ENCODE measurements at regions not wholly inside any gene's neighbourhood (a gene's known extent, or its start where the extent isn't known, plus 50 kb on each side); places are given as distances from the start of the nearest gene placed in this dataset.

GRCh38 chr7:12827219-12827821 is 139.9 kb downstream of the ARL4A start:
- no peak for DNase-seq (ENCODE audit: insufficient read length, low spot score, missing footprints)
- no peak for TF ChIP-seq CTCF (IDR thresholded peaks at IDR 0.05; ENCODE audit: extremely low read depth, low read depth, low read length)
- Histone ChIP-seq H3K79me2 (ENCODE audit: insufficient read depth, low read length) (no peaks in the 10 kb centered on the region), H3K9me3 (ENCODE audit: low read depth, low read length) (no peaks in the 10 kb centered on the region), H3K27ac (ENCODE audit: low read depth, low read length) (no peak overlapping the region), H3K4me1 (ENCODE audit: insufficient read depth, low read length) (peaks cover 5% of the 10 kb centered on the region), H3K27me3 (ENCODE audit: insufficient read depth, low read length) (no peaks in the 10 kb centered on the region), H3K4me3 (ENCODE audit: insufficient read depth, low read length) (no peak overlapping the region), H4K20me1 (ENCODE audit: insufficient read depth, low read length) (no peaks in the 10 kb centered on the region), H3K36me3 (ENCODE audit: insufficient read depth, low read length) (no peaks in the 10 kb centered on the region), H2AFZ (ENCODE audit: low read length) (no peak overlapping the region), H3K4me2 (ENCODE audit: insufficient read depth, low read length) (no peak overlapping the region)

DNA sequence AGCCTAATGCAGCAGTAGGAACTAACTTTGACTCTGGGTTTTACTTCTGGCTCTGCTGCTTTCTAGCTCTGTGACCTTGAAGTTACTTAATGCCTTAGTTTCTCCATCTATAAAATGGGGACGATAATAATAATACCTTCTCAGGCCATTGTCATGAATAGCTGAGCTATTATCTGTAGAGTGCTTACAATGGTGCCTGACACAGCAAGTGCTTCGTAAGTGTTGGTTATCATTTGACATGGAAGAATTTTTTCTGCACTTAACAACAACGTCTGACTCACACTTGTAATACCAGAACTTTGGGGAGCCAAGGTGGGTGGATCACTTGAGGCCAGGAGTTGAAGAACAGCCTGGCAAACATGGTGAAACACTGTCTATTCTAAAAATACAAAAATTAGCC is 140.5 kb downstream of the ARL4A start:
- no peaks in the 10 kb centered on the region for H3K27me3 ChIP-seq (ENCODE audit: insufficient read depth, low read length)
- no peak for DNase-seq (ENCODE audit: insufficient read length, low spot score, missing footprints)

GRCh38 chr7:12831024-12831423 is 143.6 kb downstream of the ARL4A start:
- H3K27me3 ChIP-seq (ENCODE audit: insufficient read depth, low read length): no peaks in the 10 kb centered on the region

More for the DNA sequence above, 140.5 kb downstream of the ARL4A start:
- no peaks in the 10 kb centered on the region for H3K79me2 ChIP-seq (ENCODE audit: insufficient read depth, low read length)
- H2AFZ ChIP-seq (ENCODE audit: low read length): no peak overlapping the region
- H3K4me3 ChIP-seq (ENCODE audit: insufficient read depth, low read length): no peak overlapping the region
- H3K9me3 ChIP-seq (ENCODE audit: low read depth, low read length): no peaks in the 10 kb centered on the region
- no peak for TF ChIP-seq CTCF (IDR thresholded peaks at IDR 0.05; ENCODE audit: extremely low read depth, low read depth, low read length)
- H3K36me3 ChIP-seq (ENCODE audit: insufficient read depth, low read length): no peaks in the 10 kb centered on the region
- peaks cover 5% of the 10 kb centered on the region for H3K4me1 ChIP-seq (ENCODE audit: insufficient read depth, low read length)
- H4K20me1 ChIP-seq (ENCODE audit: insufficient read depth, low read length): no peaks in the 10 kb centered on the region
- no peak overlapping the region for H3K27ac ChIP-seq (ENCODE audit: low read depth, low read length)
- H3K4me2 ChIP-seq (ENCODE audit: insufficient read depth, low read length): no peak overlapping the region

DNA sequence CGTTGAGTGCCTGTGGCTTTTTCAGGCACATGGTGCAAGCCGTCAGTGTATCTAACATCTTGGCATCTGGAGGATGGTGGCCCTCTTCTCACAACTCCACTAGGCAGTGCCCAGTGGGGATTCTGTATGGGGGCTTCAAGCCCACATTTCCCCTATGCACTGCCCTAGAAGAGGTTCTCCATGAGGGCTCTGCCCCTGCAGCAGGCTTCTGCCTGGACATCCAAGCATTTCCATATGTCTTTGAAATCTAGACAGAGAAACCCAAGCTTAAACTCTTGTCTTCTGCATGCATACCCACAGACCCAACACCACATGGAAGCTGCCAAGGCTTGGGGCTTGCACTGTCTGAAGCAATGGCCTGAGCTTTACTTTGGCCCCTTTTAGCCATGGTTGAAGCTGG is 146.4 kb downstream of the ARL4A start:
- H4K20me1 ChIP-seq (ENCODE audit: insufficient read depth, low read length): no peaks in the 10 kb centered on the region
- H2AFZ ChIP-seq (ENCODE audit: low read length): no peak overlapping the region
- no peak overlapping the region for H3K4me2 ChIP-seq (ENCODE audit: insufficient read depth, low read length)
- no peaks in the 10 kb centered on the region for H3K36me3 ChIP-seq (ENCODE audit: insufficient read depth, low read length)
- no peaks in the 10 kb centered on the region for H3K4me1 ChIP-seq (ENCODE audit: insufficient read depth, low read length)
- DNase-seq (ENCODE audit: insufficient read length, low spot score, missing footprints): no peak
- no peak overlapping the region for H3K4me3 ChIP-seq (ENCODE audit: insufficient read depth, low read length)
- H3K79me2 ChIP-seq (ENCODE audit: insufficient read depth, low read length): no peaks in the 10 kb centered on the region
- H3K27me3 ChIP-seq (ENCODE audit: insufficient read depth, low read length): no peaks in the 10 kb centered on the region
- no peak overlapping the region for H3K27ac ChIP-seq (ENCODE audit: low read depth, low read length)
- TF ChIP-seq CTCF (IDR thresholded peaks at IDR 0.05; ENCODE audit: extremely low read depth, low read depth, low read length): no peak
- H3K9me3 ChIP-seq (ENCODE audit: low read depth, low read length): no peaks in the 10 kb centered on the region

More at GRCh38 chr7:12831024-12831423, 143.6 kb downstream of the ARL4A start:
- Histone ChIP-seq H3K79me2 (ENCODE audit: insufficient read depth, low read length) (no peaks in the 10 kb centered on the region), H4K20me1 (ENCODE audit: insufficient read depth, low read length) (no peaks in the 10 kb centered on the region), H3K4me1 (ENCODE audit: insufficient read depth, low read length) (peaks cover 5% of the 10 kb centered on the region), H3K27ac (ENCODE audit: low read depth, low read length) (no peak overlapping the region), H2AFZ (ENCODE audit: low read length) (no peak overlapping the region), H3K4me3 (ENCODE audit: insufficient read depth, low read length) (no peak overlapping the region), H3K9me3 (ENCODE audit: low read depth, low read length) (no peaks in the 10 kb centered on the region), H3K4me2 (ENCODE audit: insufficient read depth, low read length) (no peak overlapping the region), H3K36me3 (ENCODE audit: insufficient read depth, low read length) (no peaks in the 10 kb centered on the region)
- no peak for DNase-seq (ENCODE audit: insufficient read length, low spot score, missing footprints)
- TF ChIP-seq CTCF (IDR thresholded peaks at IDR 0.05; ENCODE audit: extremely low read depth, low read depth, low read length): no peak
